Endometrium (tissue), 2 donors: ENCODE measurements at regions not wholly inside any gene's neighbourhood (a gene's known extent, or its start where the extent isn't known, plus 50 kb on each side); places are given as distances from the start of the nearest gene placed in this dataset.

Source experiments
- FAIRE-seq: peaks from 2 replicates; lab custom pipeline; 2012; peaks lifted over from hg19 to GRCh38; lab: Jason Lieb, UNC
- donor health status: control.
- donor health status: control.

GRCh38 chr22:47586946-47587345 lies 824.5 kb downstream of the TBC1D22A start:
- no peak for FAIRE-seq

- no peak for FAIRE-seq
These were observed 823.6 kb downstream of the TBC1D22A start for GRCh38 chr22:47586038-47586437.

GRCh38 chr22:47583959-47584562 lies 821.6 kb downstream of the TBC1D22A start:
- FAIRE-seq: no peak

GRCh38 chr22:47582067-47582466 lies 819.6 kb downstream of the TBC1D22A start:
- FAIRE-seq: peak; percentile 57

- peak; percentile 76 for FAIRE-seq
These were observed 817.7 kb downstream of the TBC1D22A start for GRCh38 chr22:47580121-47580520.

GRCh38 chr22:47576908-47577307 lies 814.5 kb downstream of the TBC1D22A start:
- no peak for FAIRE-seq

GRCh38 chr22:47575291-47575690 lies 812.8 kb downstream of the TBC1D22A start:
- FAIRE-seq: no peak

GRCh38 chr22:47574556-47574955 lies 812.1 kb downstream of the TBC1D22A start:
- no peak for FAIRE-seq

GRCh38 chr22:47573141-47573540 lies 810.7 kb downstream of the TBC1D22A start:
- FAIRE-seq: no peak

GRCh38 chr22:47572443-47572842 lies 810.0 kb downstream of the TBC1D22A start:
- no peak for FAIRE-seq

- no peak for FAIRE-seq
These were observed 809.2 kb downstream of the TBC1D22A start for GRCh38 chr22:47571616-47572015.

- no peak for FAIRE-seq
These were observed 808.4 kb downstream of the TBC1D22A start for GRCh38 chr22:47570851-47571250.

- FAIRE-seq: no peak
These were observed 807.8 kb downstream of the TBC1D22A start for GRCh38 chr22:47570300-47570685.

- no peak for FAIRE-seq
These were observed 807.2 kb downstream of the TBC1D22A start for GRCh38 chr22:47569389-47570299.

GRCh38 chr22:47568700-47569099 lies 806.2 kb downstream of the TBC1D22A start:
- FAIRE-seq: no peak

- no peak for FAIRE-seq
These were observed 805.0 kb downstream of the TBC1D22A start for GRCh38 chr22:47567126-47568090.

GRCh38 chr22:47566491-47566890 lies 804.0 kb downstream of the TBC1D22A start:
- FAIRE-seq: no peak

- FAIRE-seq: no peak
These were observed 803.2 kb downstream of the TBC1D22A start for GRCh38 chr22:47565607-47566006.

- FAIRE-seq: no peak
These were observed 802.4 kb downstream of the TBC1D22A start for GRCh38 chr22:47564651-47565434.

- FAIRE-seq: no peak
These were observed 801.7 kb downstream of the TBC1D22A start for GRCh38 chr22:47564158-47564450.

GRCh38 chr22:47563406-47564157 lies 801.1 kb downstream of the TBC1D22A start:
- no peak for FAIRE-seq
